NOMO-1 (cell line): ENCODE measurements at regions not wholly inside any gene's neighbourhood (a gene's known extent, or its start where the extent isn't known, plus 50 kb on each side); places are given as distances from the start of the nearest gene placed in this dataset.

Experiments used
- DNase-seq, 2 experiments: peaks; one replicate each; lab custom pipeline; 2025; ENCODE audit not compliant: unreplicated experiment in 2 of 2; lab: John Stamatoyannopoulos, UW

GRCh38 chr2:111698089-111698488, 185.9 kb downstream of the ANAPC1 start:
- DNase-seq = no peak

- DNase-seq = peak; percentile 69 to 92
Measured at GRCh38 chr2:111698743-111699554, 185.0 kb downstream of the ANAPC1 start.

GRCh38 chr2:111701266-111701665, 182.7 kb downstream of the ANAPC1 start:
- DNase-seq = no peak

DNA sequence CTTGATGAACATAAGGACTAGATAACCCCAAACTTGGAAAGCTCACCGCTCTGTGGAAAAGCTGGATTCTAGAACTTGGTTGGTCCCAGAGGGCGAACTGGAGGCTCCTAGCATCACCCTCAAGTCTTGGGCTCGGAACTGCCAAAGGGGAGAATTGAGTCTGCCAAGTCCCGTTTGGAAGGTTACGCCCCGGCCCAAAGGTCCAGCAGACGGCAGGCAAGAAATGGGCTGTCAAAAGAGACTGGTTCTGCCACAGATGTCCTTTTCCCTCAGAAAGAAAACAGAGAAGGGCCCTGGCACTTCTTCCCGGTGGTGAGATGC, 182.2 kb downstream of the ANAPC1 start:
- no peak for DNase-seq

DNA sequence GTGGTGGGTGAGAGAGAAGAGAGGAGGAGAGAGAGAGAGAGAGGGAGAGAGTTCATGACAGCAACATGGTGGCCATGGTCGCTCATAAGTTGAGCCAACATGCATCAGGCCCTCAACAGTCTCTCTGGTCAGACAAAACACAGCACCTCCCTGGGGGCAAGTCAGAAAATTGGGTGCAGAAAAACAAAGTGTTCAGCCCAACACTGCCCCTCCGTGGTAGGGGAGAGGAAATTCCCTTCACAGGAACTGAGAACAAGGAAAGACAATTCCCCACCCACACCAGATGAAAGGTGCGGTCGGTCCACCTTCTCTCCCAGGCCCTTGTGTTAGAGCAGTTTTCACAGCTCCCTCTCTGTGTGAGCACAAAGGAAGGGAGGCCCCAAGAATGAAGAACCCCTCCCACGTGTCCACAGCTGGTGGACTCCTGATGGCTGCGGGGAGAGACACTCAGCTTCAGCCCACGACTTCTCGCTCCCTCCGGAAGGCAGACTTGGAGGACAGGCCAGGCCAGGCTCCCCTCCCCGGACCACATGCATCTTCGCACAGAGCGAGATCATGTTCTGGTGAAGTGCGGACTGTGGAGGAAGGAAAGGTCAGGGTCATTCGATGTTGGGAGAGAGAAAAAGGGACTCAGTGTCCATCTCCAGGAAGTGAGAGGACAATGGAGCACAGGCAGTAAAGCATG, 181.7 kb downstream of the ANAPC1 start:
- DNase-seq = peak; percentile 40 to 51

DNA sequence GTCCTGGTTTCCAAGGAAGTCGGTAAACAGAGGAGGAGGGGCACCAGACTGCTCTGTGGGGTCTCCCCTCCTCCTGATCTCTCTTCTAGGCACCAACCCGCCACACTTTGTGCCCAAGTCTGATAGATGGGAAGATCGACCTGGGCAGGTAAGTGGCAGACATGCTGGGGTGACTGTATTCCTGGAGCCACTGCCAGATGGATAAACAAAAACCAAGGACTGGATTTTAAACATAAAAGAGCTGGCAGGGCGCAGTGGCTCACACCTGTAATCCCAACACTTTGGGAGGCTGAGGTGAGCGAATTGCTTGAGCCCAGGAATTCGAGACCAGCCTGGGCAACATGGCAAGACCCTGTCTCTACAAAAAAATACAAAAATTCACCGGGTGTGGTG, 181.2 kb downstream of the ANAPC1 start:
- DNase-seq = no peak

DNA sequence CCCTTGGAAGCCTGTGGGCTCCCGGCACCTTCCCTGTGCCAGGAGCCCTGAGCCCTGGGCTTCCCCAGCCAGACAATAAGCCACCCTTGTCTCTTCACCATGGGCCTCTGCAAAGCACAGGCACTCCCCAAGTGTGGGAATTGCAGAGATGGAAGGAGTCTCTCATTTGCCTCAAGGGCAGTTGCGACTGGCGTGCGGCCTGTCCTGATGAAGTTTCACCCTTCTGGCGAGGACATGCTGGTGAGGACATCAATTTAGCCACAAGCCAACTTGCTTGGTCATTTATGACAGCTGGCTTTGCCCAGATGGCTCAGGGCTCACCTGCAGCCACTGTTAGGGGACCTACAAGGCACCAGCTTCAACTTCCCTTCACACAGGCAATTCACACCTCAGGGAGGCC, 180.2 kb downstream of the ANAPC1 start:
- DNase-seq = no peak

DNA sequence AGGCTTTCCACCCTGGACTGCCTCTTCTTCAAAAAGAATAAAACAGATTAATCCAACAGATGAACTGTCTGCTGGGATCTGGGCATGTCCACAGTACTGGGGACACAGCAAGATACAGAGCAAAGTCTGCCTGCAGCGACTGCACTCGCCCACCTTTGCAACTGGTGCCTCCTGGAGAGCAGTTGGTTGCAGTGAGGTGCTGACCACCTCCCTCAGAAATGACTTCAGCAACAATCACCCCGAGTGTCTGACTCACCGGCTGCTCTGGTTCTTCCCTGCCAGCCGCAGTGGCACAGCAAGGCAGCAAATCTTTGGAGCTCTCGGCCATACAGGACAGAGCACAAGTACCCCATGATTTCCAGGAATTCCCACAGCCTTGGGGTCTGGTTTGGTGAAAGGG, 179.7 kb downstream of the ANAPC1 start:
- DNase-seq = no peak

- DNase-seq = no peak
Measured at GRCh38 chr2:111705239-111705638, 178.8 kb downstream of the ANAPC1 start.

- peak; percentile 76 to 78 for DNase-seq
Measured at GRCh38 chr2:111705711-111706336, 178.2 kb downstream of the ANAPC1 start.

GRCh38 chr2:111706481-111707001, 177.5 kb downstream of the ANAPC1 start:
- no peak for DNase-seq

GRCh38 chr2:111707700-111708099, 176.3 kb downstream of the ANAPC1 start:
- no peak for DNase-seq

GRCh38 chr2:111708476-111709180, 175.4 kb downstream of the ANAPC1 start:
- no peak for DNase-seq

- DNase-seq = no peak
Measured at GRCh38 chr2:111709321-111709720, 174.7 kb downstream of the ANAPC1 start.

DNA sequence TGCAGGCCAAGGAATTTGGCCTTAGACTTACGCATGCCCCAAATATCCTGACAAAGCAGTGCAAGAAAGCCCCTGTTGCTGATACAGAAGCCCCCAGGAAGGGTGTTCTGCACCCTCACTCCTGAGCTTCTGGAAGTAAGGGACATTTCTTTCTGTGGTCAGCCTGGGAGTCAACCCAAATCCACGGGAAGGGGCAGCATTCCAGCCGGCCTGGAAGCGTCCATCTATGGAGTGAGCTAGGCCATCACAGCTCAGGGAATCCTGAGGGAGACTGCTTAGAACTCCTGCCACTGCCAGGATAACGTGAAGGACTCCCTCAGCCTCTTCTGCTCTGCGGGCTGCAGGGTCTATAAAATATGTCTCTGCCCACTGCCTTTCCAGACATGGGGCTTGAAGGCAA, 173.9 kb downstream of the ANAPC1 start:
- DNase-seq = no peak

DNA sequence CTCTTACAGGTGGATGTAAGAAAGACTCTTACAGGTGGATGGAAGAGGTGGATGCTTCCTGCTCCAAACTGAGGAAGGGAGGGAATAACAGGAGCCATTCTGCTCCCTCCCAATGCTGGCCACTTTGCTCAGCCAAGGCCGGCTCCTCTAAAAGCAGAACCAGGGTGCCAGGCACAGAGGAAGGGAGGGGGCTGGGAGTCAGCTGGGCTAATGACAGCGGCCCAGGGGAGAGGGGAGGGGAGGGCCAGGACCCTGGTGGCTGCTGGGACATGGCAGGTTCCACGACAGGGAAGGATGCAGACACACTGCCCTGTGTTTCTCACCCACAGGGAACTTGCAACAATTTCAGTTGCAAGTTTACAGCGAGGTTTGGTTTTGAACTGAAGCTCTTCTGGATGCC, 173.4 kb downstream of the ANAPC1 start:
- no peak for DNase-seq

- DNase-seq = no peak
Measured at GRCh38 chr2:111711270-111711669, 172.7 kb downstream of the ANAPC1 start.

DNA sequence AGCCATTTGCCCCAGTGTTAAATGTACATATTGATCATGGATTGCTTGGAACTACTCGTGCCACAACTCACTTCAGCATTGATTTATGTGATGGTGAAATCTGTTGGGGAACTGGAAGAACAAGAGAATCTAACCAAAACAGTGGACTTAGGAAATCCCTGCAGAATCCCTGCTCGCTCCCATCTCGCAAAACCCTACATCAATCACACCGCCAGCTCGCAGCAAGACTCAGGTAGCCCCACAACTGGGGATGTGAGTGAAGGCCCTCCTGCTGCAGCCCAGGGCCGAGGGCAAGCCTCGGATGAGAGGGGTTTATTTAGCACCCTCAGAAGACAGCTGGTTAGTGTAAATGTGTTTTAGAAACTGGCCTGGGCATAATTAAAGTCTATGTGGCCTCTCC, 171.6 kb downstream of the ANAPC1 start:
- DNase-seq = no peak

DNA sequence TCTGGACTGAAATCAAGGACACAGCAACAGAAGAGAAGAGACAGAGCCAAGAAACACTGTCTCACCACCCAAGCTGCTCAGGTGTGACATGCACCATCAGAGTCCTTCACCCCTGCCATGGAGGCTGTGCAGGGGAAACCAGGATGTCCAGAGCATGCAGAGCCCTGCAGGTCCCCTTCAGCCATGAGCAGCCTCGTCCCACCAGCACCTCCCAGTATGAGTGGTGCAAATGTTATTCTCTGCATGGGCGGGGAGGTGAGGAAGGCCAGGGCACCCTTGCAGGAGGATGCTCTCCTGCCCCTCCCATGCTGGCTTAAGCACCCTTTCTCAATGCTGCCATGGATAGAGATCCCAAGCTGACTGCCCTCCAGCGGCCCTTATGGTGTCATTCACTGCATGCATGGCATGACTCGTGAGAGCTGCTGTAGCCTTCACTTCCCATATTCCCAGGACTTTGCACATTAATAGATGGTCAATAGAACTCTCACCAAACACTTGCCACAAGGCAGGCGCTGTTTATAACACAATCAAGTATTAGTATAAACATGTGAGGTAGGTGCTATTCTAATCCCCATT, 171.0 kb downstream of the ANAPC1 start:
- no peak for DNase-seq

- DNase-seq = no peak
Measured at GRCh38 chr2:111715987-111716904, 167.7 kb downstream of the ANAPC1 start.
